GOT3 (cell line): ENCODE measurements at regions not wholly inside any gene's neighbourhood (a gene's known extent, or its start where the extent isn't known, plus 50 kb on each side); places are given as distances from the start of the nearest gene placed in this dataset.

Source experiments
- DNase-seq: peaks from one replicate; lab custom pipeline; 2025; ENCODE audit warnings: mixed read lengths; lab: John Stamatoyannopoulos, UW

GRCh38 chr4:180057891-180058671, 2185.1 kb upstream of the TENM3 start:
- no peak for DNase-seq

- no peak for DNase-seq
Measured at GRCh38 chr4:180058691-180059215, 2184.4 kb upstream of the TENM3 start.

- no peak for DNase-seq
Measured at GRCh38 chr4:180059216-180059881, 2183.9 kb upstream of the TENM3 start.

- DNase-seq: no peak
Measured at GRCh38 chr4:180060159-180060889, 2182.9 kb upstream of the TENM3 start.

- DNase-seq: no peak
Measured at GRCh38 chr4:180081072-180081471, 2162.1 kb upstream of the TENM3 start.

- DNase-seq: no peak
Measured at GRCh38 chr4:180084561-180084960, 2158.6 kb upstream of the TENM3 start.

- no peak for DNase-seq
Measured at GRCh38 chr4:180086480-180087190, 2156.6 kb upstream of the TENM3 start.

GRCh38 chr4:180098586-180098985, 2144.6 kb upstream of the TENM3 start:
- no peak for DNase-seq

GRCh38 chr4:180099957-180100356, 2143.2 kb upstream of the TENM3 start:
- DNase-seq: no peak

- DNase-seq: no peak
Measured at GRCh38 chr4:180100433-180101344, 2142.5 kb upstream of the TENM3 start.

GRCh38 chr4:180101348-180102083, 2141.7 kb upstream of the TENM3 start:
- no peak for DNase-seq

GRCh38 chr4:180103794-180104193, 2139.4 kb upstream of the TENM3 start:
- DNase-seq: no peak

GRCh38 chr4:180105362-180105761, 2137.8 kb upstream of the TENM3 start:
- DNase-seq: no peak

GRCh38 chr4:180106122-180106521, 2137.1 kb upstream of the TENM3 start:
- no peak for DNase-seq

GRCh38 chr4:180106997-180107396, 2136.2 kb upstream of the TENM3 start:
- no peak for DNase-seq

GRCh38 chr4:180116840-180117239, 2126.4 kb upstream of the TENM3 start:
- DNase-seq: no peak

- no peak for DNase-seq
Measured at GRCh38 chr4:180120068-180120467, 2123.1 kb upstream of the TENM3 start.

- no peak for DNase-seq
Measured at GRCh38 chr4:180134091-180134866, 2108.9 kb upstream of the TENM3 start.

- no peak for DNase-seq
Measured at GRCh38 chr4:180141734-180142133, 2101.5 kb upstream of the TENM3 start.
